IMR-90 (cell line): ENCODE measurements at regions not wholly inside any gene's neighbourhood (a gene's known extent, or its start where the extent isn't known, plus 50 kb on each side); places are given as distances from the start of the nearest gene placed in this dataset.

Source experiments
- ATAC-seq: fragments of 200-7000 bp; cut with Tn5 transposase; 2 replicates; pipeline ENCODE4 v1.9.1; 2020; ENCODE audit warnings: low read depth, mild to moderate bottlenecking, moderate library complexity
- BruUV-seq: library from RNA; stranded (reverse); fragments of 400-500 nt; replicated peaks from 2 replicates; lab custom pipeline; 2021; lab: Mats Ljungman, UMichigan
- CTCF ChIA-PET: fragments of 300-600 bp; formaldehyde crosslinking; extraction: SDS; loops from one replicate; lab custom pipeline; 2021; ENCODE audit warnings: antibody characterized with exemption; lab: Yijun Ruan, JAX
- POLR2A ChIA-PET: fragments of 300-600 bp; sonication (Branson Sonifier 250); formaldehyde crosslinking; loops from one replicate; lab custom pipeline; 2022; ENCODE audit warnings: antibody characterized with exemption; ENCODE audit not compliant: unreplicated experiment; lab: Charles Lee
- DNase-seq: peaks from one replicate; pipeline ENCODE4 v3.0.0; 2013
- H2AFZ ChIP-seq: replicated peaks from 2 replicates; pipeline ENCODE3; 2013; ENCODE audit warnings: low read length, mild to moderate bottlenecking; ENCODE audit not compliant: poor library complexity
- H2AK5ac ChIP-seq: 2 replicates; pipeline ENCODE4 v1.6.1; 2013; ENCODE audit warnings: low read depth, low read length, inconsistent platforms
- H2AK9ac ChIP-seq: replicated peaks from 2 replicates; pipeline ENCODE3; 2013; ENCODE audit warnings: mild to moderate bottlenecking, low read depth, low read length, moderate library complexity; ENCODE audit not compliant: poor library complexity
- H2BK120ac ChIP-seq: 2 replicates; pipeline ENCODE4 v1.6.1; 2013; ENCODE audit warnings: low read depth, low read length, inconsistent platforms
- H2BK15ac ChIP-seq: 3 replicates; pipeline ENCODE4 v1.6.1; 2013; ENCODE audit warnings: low read depth, low read length, inconsistent platforms
- H2BK20ac ChIP-seq: 2 replicates; pipeline ENCODE4 v1.6.1; 2013; ENCODE audit warnings: low read depth, mild to moderate bottlenecking, inconsistent platforms, low read length, moderate library complexity
- H2BK5ac ChIP-seq: 2 replicates; pipeline ENCODE4 v1.6.1; 2013; ENCODE audit warnings: mild to moderate bottlenecking, low read depth, low read length, inconsistent platforms; ENCODE audit not compliant: poor library complexity, severe bottlenecking
- H3K14ac ChIP-seq: replicated peaks from 2 replicates; pipeline ENCODE4 v1.6.1; 2013; ENCODE audit warnings: low read depth, low read length, inconsistent platforms
- H3K18ac ChIP-seq: 2 replicates; pipeline ENCODE4 v1.6.1; 2013; ENCODE audit warnings: low read depth, low read length, control low read depth
- H3K23ac ChIP-seq: 2 replicates; pipeline ENCODE4 v1.6.1; 2013; ENCODE audit warnings: low read depth, low read length, inconsistent platforms
- H3K27ac ChIP-seq: 2 replicates; pipeline ENCODE4 v1.5.1; 2013; ENCODE audit warnings: mild to moderate bottlenecking, control low read depth, low read length; ENCODE audit not compliant: insufficient read depth
- H3K27me3 ChIP-seq: 2 replicates; pipeline ENCODE4 v1.6.1; 2013; ENCODE audit warnings: low read length; ENCODE audit not compliant: control insufficient read depth, insufficient read depth
- H3K36me3 ChIP-seq: 2 replicates; pipeline ENCODE4 v1.6.1; 2013; ENCODE audit warnings: low read length, mixed read lengths; ENCODE audit not compliant: control insufficient read depth, insufficient read depth
- H3K4ac ChIP-seq: 2 replicates; pipeline ENCODE4 v1.6.1; 2013; ENCODE audit warnings: low read depth, low read length, inconsistent platforms
- H3K4me1 ChIP-seq: 2 replicates; pipeline ENCODE4 v1.6.1; 2013; ENCODE audit warnings: low read length, mixed read lengths; ENCODE audit not compliant: control insufficient read depth, insufficient read depth
- H3K4me2 ChIP-seq: 2 replicates; pipeline ENCODE4 v1.6.1; 2013; ENCODE audit warnings: low read depth, mild to moderate bottlenecking, control low read depth, low read length, moderate library complexity
- H3K4me3 ChIP-seq: 2 replicates; pipeline ENCODE4 v1.5.1; 2013; ENCODE audit warnings: low read depth, mild to moderate bottlenecking, control low read depth, low read length, moderate library complexity; ENCODE audit not compliant: insufficient read depth
- H3K56ac ChIP-seq: 2 replicates; pipeline ENCODE4 v1.6.1; 2013; ENCODE audit warnings: low read length, inconsistent platforms; ENCODE audit not compliant: insufficient read depth; ENCODE audit errors: extremely low read depth
- H3K79me1 ChIP-seq, 2 experiments: 2 replicates each; pipeline ENCODE4 v1.6.1; 2013; ENCODE audit warnings: low read length in 2 of 2, inconsistent platforms in 1 of 2, low read depth in 1 of 2
- H3K9ac ChIP-seq: 2 replicates; pipeline ENCODE4 v1.6.1; 2013; ENCODE audit warnings: low read depth, low read length, control low read depth
- H3K9me1 ChIP-seq: 2 replicates; pipeline ENCODE4 v1.6.1; 2013; ENCODE audit warnings: low read length, inconsistent platforms; ENCODE audit not compliant: insufficient read depth
- H3K9me3 ChIP-seq: 2 replicates; pipeline ENCODE4 v1.6.1; 2013; ENCODE audit warnings: low read length; ENCODE audit not compliant: control insufficient read depth, insufficient read depth
- H4K20me1 ChIP-seq: 2 replicates; pipeline ENCODE4 v1.6.1; 2013; ENCODE audit warnings: low read length, inconsistent platforms; ENCODE audit not compliant: insufficient read depth
- H4K5ac ChIP-seq: 2 replicates; pipeline ENCODE4 v1.6.1; 2013; ENCODE audit warnings: mild to moderate bottlenecking, low read depth, low read length, control low read depth
- H4K8ac ChIP-seq, 2 experiments: 2 replicates each; pipeline ENCODE4 v1.6.1; 2013; ENCODE audit warnings: low read depth in 2 of 2, low read length in 2 of 2, control low read depth in 1 of 2, inconsistent platforms in 1 of 2
- H4K91ac ChIP-seq: 2 replicates; pipeline ENCODE4 v1.6.1; 2013; ENCODE audit warnings: low read depth, low read length, inconsistent platforms; ENCODE audit not compliant: insufficient read depth
- FOS ChIP-seq: fragments of 150-350 bp; IDR thresholded peaks from 2 replicates; pipeline ENCODE4 v1.6.1; 2016; ENCODE audit warnings: low read depth, low read length
- MAFK ChIP-seq: IDR thresholded peaks from 2 replicates; pipeline ENCODE4 v1.6.1; 2012; ENCODE audit warnings: low read depth, low read length, improper control_type of control experiment
- MAZ ChIP-seq: IDR thresholded peaks from 2 replicates; pipeline ENCODE4 v1.6.1; 2012; ENCODE audit warnings: low read depth, mild to moderate bottlenecking, low read length, improper control_type of control experiment, moderate library complexity, borderline replicate concordance
- MXI1 ChIP-seq: IDR thresholded peaks from 2 replicates; pipeline ENCODE4 v1.6.1; 2012; ENCODE audit warnings: low read depth, mild to moderate bottlenecking, low read length, moderate library complexity, borderline replicate concordance
- NFE2L2 ChIP-seq: fragments of 150-350 bp; IDR thresholded peaks from 2 replicates; pipeline ENCODE4 v1.6.1; 2016; ENCODE audit warnings: low read depth, mild to moderate bottlenecking, low read length
- POLR2A ChIP-seq: IDR thresholded peaks from 2 replicates; pipeline ENCODE4 v1.6.1; 2012; ENCODE audit warnings: mild to moderate bottlenecking, low read depth, low read length
- RAD21 ChIP-seq: IDR thresholded peaks from 2 replicates; pipeline ENCODE4 v1.6.1; 2012; ENCODE audit warnings: low read length, improper control_type of control experiment
- RCOR1 ChIP-seq: IDR thresholded peaks from 2 replicates; pipeline ENCODE4 v1.6.1; 2012; ENCODE audit warnings: mild to moderate bottlenecking, low read length, improper control_type of control experiment; ENCODE audit not compliant: insufficient replicate concordance
- RFX5 ChIP-seq: IDR thresholded peaks from 2 replicates; pipeline ENCODE4 v1.8.0; 2012; ENCODE audit warnings: low read depth, mild to moderate bottlenecking, low read length, moderate library complexity
- SMC3 ChIP-seq: fragments of 150-350 bp; IDR thresholded peaks from 2 replicates; pipeline ENCODE4 v1.6.1; 2016; ENCODE audit warnings: low read depth, mild to moderate bottlenecking, antibody characterized with exemption, low read length, moderate library complexity
- WGBS, 2 experiments: methylation state at CpG; one replicate each; pipeline versions ENCODE4 v1.1.5 to v1.1.7; 2013; ENCODE audit warnings: missing lambda C conversion rate in 2 of 2; ENCODE audit not compliant: insufficient read length in 1 of 2; ENCODE audit errors: extremely low coverage in 2 of 2; 5-methylcytosine and 5-hydroxymethylcytosine counted together
- dilution Hi-C: fragments of 300-500 bp; cut with HindIII; formaldehyde crosslinking; loops from one replicate; pipeline ENCODE4 v1.14.3; 2018; ENCODE audit warnings: low sequenced_read_pairs; ENCODE audit not compliant: unreplicated experiment
- in situ Hi-C: fragments of 300-500 bp; cut with MboI; formaldehyde crosslinking; loops from 3 replicates; pipeline ENCODE4 v1.14.3; 2019; ENCODE audit warnings: low sequenced_read_pairs, inconsistent platforms, mixed read lengths
- intact Hi-C: fragments of 100-400 bp; cut with micrococcal nuclease; formaldehyde crosslinking; loops from 2 replicates; pipeline ENCODE4 v1.10.0; 2022
- TF ChIP-seq, protein P1 (sequence below): conservative IDR thresholded peaks from 2 replicates; pipeline ENCODE4 v1.5.1; 2012; ENCODE audit warnings: mild to moderate bottlenecking, low read depth, low read length, improper control_type of control experiment
- TF ChIP-seq, protein P2 (sequence below): fragments of 150-350 bp; IDR thresholded peaks from 2 replicates; pipeline ENCODE4 v1.6.1; 2016; ENCODE audit warnings: low read depth, mild to moderate bottlenecking, low read length, moderate library complexity, borderline replicate concordance

DNA sequence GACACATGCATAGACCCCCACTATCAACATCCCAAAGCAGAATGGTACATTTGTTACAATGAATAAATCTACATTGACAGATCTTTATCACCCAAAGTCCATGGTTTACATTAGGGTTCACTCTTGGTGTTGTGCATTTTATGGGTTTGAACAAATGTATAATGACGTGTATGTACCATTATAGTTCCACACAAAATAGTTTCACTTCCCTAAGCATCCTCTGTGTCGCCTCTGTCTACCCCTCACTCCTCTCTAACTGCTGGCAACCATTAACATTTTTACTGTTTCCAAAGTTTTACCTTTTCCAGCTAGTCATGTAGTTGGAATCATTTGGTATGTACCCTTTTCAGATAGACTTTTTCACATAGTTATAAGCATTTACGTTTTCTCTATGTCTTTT is 69.5 kb upstream of the LMO3 start:
- Histone ChIP-seq H3K18ac (no peak overlapping the region), H3K56ac (no peak overlapping the region), H3K27me3 (no peaks in the 10 kb centered on the region), H3K9ac (no peak overlapping the region), H2AK9ac (no peak overlapping the region), H3K4me1 (no peaks in the 10 kb centered on the region), H2AK5ac (no peak overlapping the region), H4K20me1 (no peaks in the 10 kb centered on the region), H3K23ac (no peak overlapping the region), H3K4me2 (no peak overlapping the region), H2BK120ac (no peak overlapping the region), H3K79me1 (no peaks in the 10 kb centered on the region), H3K27ac (no peak overlapping the region), H2BK15ac (no peak overlapping the region), H2BK20ac (no peak overlapping the region), H3K9me1 (no peaks in the 10 kb centered on the region), H3K4ac (no peak overlapping the region), H3K36me3 (no peaks in the 10 kb centered on the region), H2AFZ (no peak overlapping the region), H3K14ac (no peak overlapping the region), H3K4me3 (no peak overlapping the region), H4K91ac (no peak overlapping the region), H4K8ac (no peak overlapping the region), H3K9me3 (no peaks in the 10 kb centered on the region), H4K5ac (no peak overlapping the region), H2BK5ac (no peak overlapping the region)
- dilution Hi-C loops (no loop called here), in situ Hi-C loops (no loop called here), intact Hi-C loops (no loop called here)
- DNase-seq: no peak
- ATAC-seq: no peak
- TF ChIP-seq RCOR1 (no peak), POLR2A (no peak), MAZ (no peak), RAD21 (no peak), RFX5 (no peak), MXI1 (no peak), SMC3 (no peak), MAFK (no peak), NFE2L2 (no peak), FOS (no peak)
- TF ChIP-seq, protein P1, sequence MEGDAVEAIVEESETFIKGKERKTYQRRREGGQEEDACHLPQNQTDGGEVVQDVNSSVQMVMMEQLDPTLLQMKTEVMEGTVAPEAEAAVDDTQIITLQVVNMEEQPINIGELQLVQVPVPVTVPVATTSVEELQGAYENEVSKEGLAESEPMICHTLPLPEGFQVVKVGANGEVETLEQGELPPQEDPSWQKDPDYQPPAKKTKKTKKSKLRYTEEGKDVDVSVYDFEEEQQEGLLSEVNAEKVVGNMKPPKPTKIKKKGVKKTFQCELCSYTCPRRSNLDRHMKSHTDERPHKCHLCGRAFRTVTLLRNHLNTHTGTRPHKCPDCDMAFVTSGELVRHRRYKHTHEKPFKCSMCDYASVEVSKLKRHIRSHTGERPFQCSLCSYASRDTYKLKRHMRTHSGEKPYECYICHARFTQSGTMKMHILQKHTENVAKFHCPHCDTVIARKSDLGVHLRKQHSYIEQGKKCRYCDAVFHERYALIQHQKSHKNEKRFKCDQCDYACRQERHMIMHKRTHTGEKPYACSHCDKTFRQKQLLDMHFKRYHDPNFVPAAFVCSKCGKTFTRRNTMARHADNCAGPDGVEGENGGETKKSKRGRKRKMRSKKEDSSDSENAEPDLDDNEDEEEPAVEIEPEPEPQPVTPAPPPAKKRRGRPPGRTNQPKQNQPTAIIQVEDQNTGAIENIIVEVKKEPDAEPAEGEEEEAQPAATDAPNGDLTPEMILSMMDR: no peak
- TF ChIP-seq, protein P2, sequence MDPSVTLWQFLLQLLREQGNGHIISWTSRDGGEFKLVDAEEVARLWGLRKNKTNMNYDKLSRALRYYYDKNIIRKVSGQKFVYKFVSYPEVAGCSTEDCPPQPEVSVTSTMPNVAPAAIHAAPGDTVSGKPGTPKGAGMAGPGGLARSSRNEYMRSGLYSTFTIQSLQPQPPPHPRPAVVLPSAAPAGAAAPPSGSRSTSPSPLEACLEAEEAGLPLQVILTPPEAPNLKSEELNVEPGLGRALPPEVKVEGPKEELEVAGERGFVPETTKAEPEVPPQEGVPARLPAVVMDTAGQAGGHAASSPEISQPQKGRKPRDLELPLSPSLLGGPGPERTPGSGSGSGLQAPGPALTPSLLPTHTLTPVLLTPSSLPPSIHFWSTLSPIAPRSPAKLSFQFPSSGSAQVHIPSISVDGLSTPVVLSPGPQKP: no peak
- no CpG with 5 or more reads among the region's 3 CpGs for WGBS, 2 experiments
- CTCF ChIA-PET: interaction anchor here (0.6 kb wide), 1 partner anchor 773 kb away, joined by 6 read pairs; no protein-coding TSS in a partner anchor
- POLR2A ChIA-PET: no interaction called here
- BruUV-seq: no TSS peak
